Left ventricle myocardium inferior (tissue), 1 donor: ENCODE measurements at regions not wholly inside any gene's neighbourhood (a gene's known extent, or its start where the extent isn't known, plus 50 kb on each side); places are given as distances from the start of the nearest gene placed in this dataset.

Experiments
- DNase-seq: peaks from one replicate; pipeline ENCODE4 v3.0.0-alpha.2; 2020
- H3K27ac ChIP-seq: fragments of 200-600 bp; replicated peaks from 2 replicates; pipeline ENCODE4 v1.8.0; 2021
- H3K27me3 ChIP-seq: fragments of 200-600 bp; 2 replicates; pipeline ENCODE4 v1.8.0; 2021; ENCODE audit warnings: low read depth
- H3K36me3 ChIP-seq: fragments of 200-600 bp; 2 replicates; pipeline ENCODE4 v1.8.0; 2021
- H3K4me1 ChIP-seq: fragments of 200-600 bp; 2 replicates; pipeline ENCODE4 v1.8.0; 2021
- H3K4me3 ChIP-seq: fragments of 200-600 bp; 2 replicates; pipeline ENCODE4 v1.8.0; 2021; ENCODE audit warnings: mild to moderate bottlenecking, moderate library complexity
- H3K9me3 ChIP-seq: fragments of 200-600 bp; replicated peaks from 2 replicates; pipeline ENCODE4 v1.8.0; 2021
- CTCF ChIP-seq: fragments of 200-600 bp; IDR thresholded peaks from 2 replicates; pipeline ENCODE4 v1.8.0; 2021; ENCODE audit warnings: antibody characterized with exemption, mild to moderate bottlenecking, borderline replicate concordance
- intact Hi-C: fragments of 100-400 bp; cut with micrococcal nuclease; formaldehyde crosslinking; loops from one replicate; pipeline ENCODE4 v1.11.0; 2022
- donor health status: DM: no; HTN: yes; CAD: no; lungs with severe emphysema.

GRCh38 chr1:96340686-96341085 is 380.9 kb upstream of the PTBP2 start:
- no peak overlapping the region for H3K4me3 ChIP-seq
- no peaks in the 10 kb centered on the region for H3K27me3 ChIP-seq
- intact Hi-C loops = no loop called here
- H3K9me3 ChIP-seq = peaks cover 8% of the 10 kb centered on the region
- no peaks in the 10 kb centered on the region for H3K4me1 ChIP-seq
- no peaks in the 10 kb centered on the region for H3K36me3 ChIP-seq
- no peak for TF ChIP-seq CTCF
- no peak overlapping the region for H3K27ac ChIP-seq
- DNase-seq = no peak

- no peak for TF ChIP-seq CTCF
- Histone ChIP-seq H3K4me1 (no peaks in the 10 kb centered on the region), H3K36me3 (no peaks in the 10 kb centered on the region), H3K27me3 (no peaks in the 10 kb centered on the region), H3K4me3 (no peak overlapping the region), H3K9me3 (peaks cover 8% of the 10 kb centered on the region), H3K27ac (no peak overlapping the region)
- no peak for DNase-seq
- intact Hi-C loops = no loop called here
These were observed 374.9 kb upstream of the PTBP2 start for GRCh38 chr1:96346719-96347118.

GRCh38 chr1:96349896-96350295 is 371.7 kb upstream of the PTBP2 start:
- no peaks in the 10 kb centered on the region for H3K36me3 ChIP-seq
- H3K27ac ChIP-seq = no peak overlapping the region
- no peak for DNase-seq
- TF ChIP-seq CTCF = no peak
- H3K27me3 ChIP-seq = no peaks in the 10 kb centered on the region
- H3K9me3 ChIP-seq = no peaks in the 10 kb centered on the region
- intact Hi-C loops = no loop called here
- no peak overlapping the region for H3K4me3 ChIP-seq
- no peaks in the 10 kb centered on the region for H3K4me1 ChIP-seq

GRCh38 chr1:96352733-96353132 is 368.9 kb upstream of the PTBP2 start:
- Histone ChIP-seq H3K27ac (no peak overlapping the region), H3K27me3 (no peaks in the 10 kb centered on the region), H3K4me3 (no peak overlapping the region), H3K9me3 (no peaks in the 10 kb centered on the region), H3K36me3 (no peaks in the 10 kb centered on the region), H3K4me1 (no peaks in the 10 kb centered on the region)
- intact Hi-C loops = no loop called here
- no peak for TF ChIP-seq CTCF
- no peak for DNase-seq

- intact Hi-C loops = no loop called here
- Histone ChIP-seq H3K36me3 (no peaks in the 10 kb centered on the region), H3K27me3 (no peaks in the 10 kb centered on the region), H3K27ac (no peak overlapping the region), H3K4me3 (no peak overlapping the region), H3K4me1 (no peaks in the 10 kb centered on the region), H3K9me3 (no peaks in the 10 kb centered on the region)
- no peak for TF ChIP-seq CTCF
- DNase-seq = no peak
These were observed 366.1 kb upstream of the PTBP2 start for GRCh38 chr1:96355521-96355920.

GRCh38 chr1:96355961-96356360 is 365.6 kb upstream of the PTBP2 start:
- Histone ChIP-seq H3K27me3 (no peaks in the 10 kb centered on the region), H3K27ac (no peak overlapping the region), H3K4me1 (no peaks in the 10 kb centered on the region), H3K4me3 (no peak overlapping the region), H3K36me3 (no peaks in the 10 kb centered on the region), H3K9me3 (no peaks in the 10 kb centered on the region)
- DNase-seq = no peak
- intact Hi-C loops = no loop called here
- no peak for TF ChIP-seq CTCF
